Glutamatergic neuron (in vitro differentiated cells): ENCODE measurements at regions not wholly inside any gene's neighbourhood (a gene's known extent, or its start where the extent isn't known, plus 50 kb on each side); places are given as distances from the start of the nearest gene placed in this dataset.

Experiments
- DNase-seq: peaks from one replicate; pipeline ENCODE4 v3.0.0; 2022
- H3K27ac Mint-ChIP-seq: one replicate; pipeline ENCODE4 v1.8.0; 2020; ENCODE audit warnings: mild to moderate bottlenecking, mixed read lengths, inconsistent platforms; ENCODE audit not compliant: unreplicated experiment
- H3K27me3 Mint-ChIP-seq: one replicate; pipeline ENCODE4 v1.8.0; 2020; ENCODE audit warnings: mild to moderate bottlenecking, moderate library complexity, mixed read lengths, inconsistent platforms; ENCODE audit not compliant: unreplicated experiment
- H3K36me3 Mint-ChIP-seq: one replicate; pipeline ENCODE4 v1.8.0; 2020; ENCODE audit warnings: mild to moderate bottlenecking, mixed read lengths, inconsistent platforms; ENCODE audit not compliant: unreplicated experiment
- H3K4me1 Mint-ChIP-seq: one replicate; pipeline ENCODE4 v1.8.0; 2020; ENCODE audit warnings: mild to moderate bottlenecking, low read depth, mixed read lengths, inconsistent platforms; ENCODE audit not compliant: unreplicated experiment
- H3K4me3 Mint-ChIP-seq: one replicate; pipeline ENCODE4 v1.8.0; 2020; ENCODE audit warnings: mild to moderate bottlenecking, mixed read lengths, inconsistent platforms; ENCODE audit not compliant: unreplicated experiment
- H3K9me3 Mint-ChIP-seq: one replicate; pipeline ENCODE4 v1.8.0; 2020; ENCODE audit warnings: mild to moderate bottlenecking, moderate library complexity, mixed read lengths, inconsistent platforms; ENCODE audit not compliant: unreplicated experiment
- CTCF ChIP-seq: fragments of 200-600 bp; sonication (generic); IDR thresholded peaks from one replicate; pipeline ENCODE4 v1.5.0; 2021; ENCODE audit not compliant: partially characterized antibody, unreplicated experiment

GRCh38 chr7:24025765-24026164 is 258.2 kb upstream of the NPY start:
- no peak for DNase-seq
- Mint-ChIP-seq H3K36me3 (no peaks in the 10 kb centered on the region), H3K27ac (no peak overlapping the region), H3K27me3 (no peaks in the 10 kb centered on the region), H3K4me1 (peaks cover 3% of the 10 kb centered on the region), H3K9me3 (no peaks in the 10 kb centered on the region), H3K4me3 (no peak overlapping the region)
- no peak for TF ChIP-seq CTCF

GRCh38 chr7:24026351-24026750 is 257.6 kb upstream of the NPY start:
- H3K4me1 Mint-ChIP-seq: peaks cover 3% of the 10 kb centered on the region
- no peaks in the 10 kb centered on the region for H3K27me3 Mint-ChIP-seq
- TF ChIP-seq CTCF: no peak
- H3K4me3 Mint-ChIP-seq: no peak overlapping the region
- H3K27ac Mint-ChIP-seq: no peak overlapping the region
- H3K36me3 Mint-ChIP-seq: no peaks in the 10 kb centered on the region
- no peaks in the 10 kb centered on the region for H3K9me3 Mint-ChIP-seq
- DNase-seq: no peak

DNA sequence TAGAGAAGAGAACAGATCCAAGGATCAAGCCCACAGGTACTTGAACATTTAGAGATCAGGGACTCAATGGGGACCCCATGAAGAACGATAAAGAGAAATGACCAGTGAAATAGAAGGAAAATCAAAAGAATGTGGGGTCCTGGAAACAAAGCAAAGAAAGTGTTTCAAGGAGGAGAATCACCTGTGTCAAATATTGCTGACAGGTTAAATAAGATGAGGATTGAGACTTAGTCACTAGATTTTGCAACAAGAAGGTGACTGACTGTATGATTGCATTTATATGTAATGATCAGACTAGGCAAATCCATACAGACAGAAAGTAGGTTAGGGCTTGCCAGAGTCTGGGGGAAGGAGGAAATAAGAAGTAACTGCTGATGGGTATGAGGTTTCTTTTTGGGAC is 254.9 kb upstream of the NPY start:
- H3K4me1 Mint-ChIP-seq: peaks cover 3% of the 10 kb centered on the region
- H3K36me3 Mint-ChIP-seq: no peaks in the 10 kb centered on the region
- TF ChIP-seq CTCF: no peak
- no peak overlapping the region for H3K27ac Mint-ChIP-seq
- no peak for DNase-seq
- H3K27me3 Mint-ChIP-seq: no peaks in the 10 kb centered on the region
- H3K9me3 Mint-ChIP-seq: no peaks in the 10 kb centered on the region
- H3K4me3 Mint-ChIP-seq: no peak overlapping the region

DNA sequence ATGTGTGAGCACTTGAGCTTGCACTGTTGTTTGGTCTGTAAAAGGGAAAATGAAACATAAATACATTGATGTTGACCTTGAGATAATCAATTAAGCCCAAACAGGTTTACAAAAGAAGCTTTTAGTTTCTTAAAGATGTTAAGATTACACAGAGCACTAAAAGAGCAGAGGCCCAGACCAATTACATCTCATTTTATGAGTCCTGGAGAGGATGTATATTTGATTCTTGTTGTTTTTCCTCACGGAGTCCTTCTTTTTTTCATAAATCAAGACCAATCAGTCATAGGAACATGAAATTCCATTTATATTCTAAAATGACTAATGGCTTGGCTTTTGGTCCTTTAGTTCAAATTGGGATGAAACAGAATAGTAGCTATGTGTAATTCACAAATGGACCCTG is 249.7 kb upstream of the NPY start:
- H3K27ac Mint-ChIP-seq: no peak overlapping the region
- no peak for DNase-seq
- H3K27me3 Mint-ChIP-seq: no peaks in the 10 kb centered on the region
- no peaks in the 10 kb centered on the region for H3K9me3 Mint-ChIP-seq
- H3K4me3 Mint-ChIP-seq: no peak overlapping the region
- TF ChIP-seq CTCF: no peak
- H3K4me1 Mint-ChIP-seq: no peaks in the 10 kb centered on the region
- no peaks in the 10 kb centered on the region for H3K36me3 Mint-ChIP-seq

DNA sequence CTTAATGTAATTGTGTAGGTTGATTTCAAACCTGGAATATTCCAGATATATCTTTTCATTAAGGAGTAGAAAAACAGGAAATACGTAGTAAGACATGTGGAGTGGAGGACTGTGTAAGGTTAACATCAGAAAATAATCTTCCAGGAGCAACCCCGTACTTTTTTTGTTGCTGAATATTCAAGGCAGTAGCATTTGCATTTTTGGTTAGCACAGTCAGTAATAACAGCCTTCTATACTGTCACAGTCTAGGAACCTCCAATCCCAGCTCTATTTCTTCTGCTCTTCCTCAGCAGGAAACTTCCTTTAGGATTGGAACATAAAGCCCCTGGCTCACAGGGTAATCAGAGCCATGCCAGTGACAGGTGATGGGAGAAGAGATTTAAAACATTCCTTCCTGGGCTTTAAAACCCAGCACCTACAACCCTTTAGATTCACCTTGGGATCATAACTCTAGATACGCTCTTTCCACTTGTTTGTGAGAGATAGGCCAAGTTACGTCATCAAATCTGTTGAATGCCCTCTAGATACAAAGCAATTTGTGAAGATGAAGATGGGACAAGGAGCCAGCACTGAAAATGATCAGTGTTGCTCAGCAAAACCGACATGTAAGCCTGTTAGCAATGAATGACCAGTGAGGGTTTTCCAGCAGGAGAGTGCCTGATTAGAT is 248.5 kb upstream of the NPY start:
- TF ChIP-seq CTCF: no peak

More for the DNA sequence above, 248.5 kb upstream of the NPY start:
- DNase-seq: no peak
- no peaks in the 10 kb centered on the region for H3K4me1 Mint-ChIP-seq
- H3K4me3 Mint-ChIP-seq: no peak overlapping the region
- H3K27me3 Mint-ChIP-seq: no peaks in the 10 kb centered on the region
- H3K27ac Mint-ChIP-seq: no peak overlapping the region
- H3K9me3 Mint-ChIP-seq: no peaks in the 10 kb centered on the region
- H3K36me3 Mint-ChIP-seq: no peaks in the 10 kb centered on the region
